LNCaP clone FGC (cell line): ENCODE measurements at regions not wholly inside any gene's neighbourhood (a gene's known extent, or its start where the extent isn't known, plus 50 kb on each side); places are given as distances from the start of the nearest gene placed in this dataset.

ENCODE experiments used
- DNase-seq: peaks from one replicate; pipeline ENCODE4 v3.0.0-alpha.2; 2011; ENCODE audit warnings: low read depth
- H3K4me3 ChIP-seq: 2 replicates; pipeline ENCODE4 v1.5.1; 2011; ENCODE audit warnings: mild to moderate bottlenecking, low read depth, low read length, control low read depth
- TF ChIP-seq, protein P1 (sequence below): IDR thresholded peaks from 2 replicates; pipeline ENCODE4 v1.5.1; 2012; ENCODE audit warnings: mild to moderate bottlenecking; ENCODE audit not compliant: control insufficient read depth, insufficient read depth; ENCODE audit errors: extremely low read depth

DNA sequence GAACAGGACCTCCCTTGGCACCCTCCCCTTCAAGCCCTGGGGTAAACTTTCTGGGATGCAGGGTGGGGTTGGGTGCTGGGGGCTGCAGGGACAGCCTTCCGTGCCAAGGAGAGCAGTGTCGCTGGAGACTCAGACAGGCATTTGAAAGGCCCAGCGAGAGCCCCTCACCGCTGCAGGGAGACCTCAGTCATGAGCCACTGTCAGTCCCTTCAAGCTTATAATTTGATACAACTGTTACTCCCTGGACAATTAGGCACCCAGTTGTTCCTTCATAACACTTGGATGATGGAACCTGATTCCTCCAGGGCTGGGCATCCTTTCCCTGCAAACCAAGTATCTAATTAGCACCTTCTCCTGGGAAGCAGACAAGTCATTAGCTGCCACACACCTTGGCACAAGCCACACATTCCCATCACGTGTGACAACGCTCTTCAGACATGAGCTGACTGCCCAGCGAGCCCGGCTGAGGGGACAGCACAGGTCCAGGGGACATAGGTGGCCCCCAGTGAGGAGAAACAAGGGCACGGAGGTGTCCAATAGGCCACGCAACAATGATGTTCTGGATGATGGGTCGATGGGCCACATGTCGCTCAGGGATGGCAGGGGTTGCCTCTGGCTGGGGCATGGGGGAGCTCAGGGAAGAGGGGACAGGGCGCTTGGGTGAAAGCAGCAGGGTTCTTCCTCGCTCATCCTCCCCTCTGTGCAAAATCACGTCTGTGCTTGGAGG, 59.6 kb downstream of the KCNF1 start:
- no peak overlapping the region for H3K4me3 ChIP-seq
- TF ChIP-seq, protein P1, sequence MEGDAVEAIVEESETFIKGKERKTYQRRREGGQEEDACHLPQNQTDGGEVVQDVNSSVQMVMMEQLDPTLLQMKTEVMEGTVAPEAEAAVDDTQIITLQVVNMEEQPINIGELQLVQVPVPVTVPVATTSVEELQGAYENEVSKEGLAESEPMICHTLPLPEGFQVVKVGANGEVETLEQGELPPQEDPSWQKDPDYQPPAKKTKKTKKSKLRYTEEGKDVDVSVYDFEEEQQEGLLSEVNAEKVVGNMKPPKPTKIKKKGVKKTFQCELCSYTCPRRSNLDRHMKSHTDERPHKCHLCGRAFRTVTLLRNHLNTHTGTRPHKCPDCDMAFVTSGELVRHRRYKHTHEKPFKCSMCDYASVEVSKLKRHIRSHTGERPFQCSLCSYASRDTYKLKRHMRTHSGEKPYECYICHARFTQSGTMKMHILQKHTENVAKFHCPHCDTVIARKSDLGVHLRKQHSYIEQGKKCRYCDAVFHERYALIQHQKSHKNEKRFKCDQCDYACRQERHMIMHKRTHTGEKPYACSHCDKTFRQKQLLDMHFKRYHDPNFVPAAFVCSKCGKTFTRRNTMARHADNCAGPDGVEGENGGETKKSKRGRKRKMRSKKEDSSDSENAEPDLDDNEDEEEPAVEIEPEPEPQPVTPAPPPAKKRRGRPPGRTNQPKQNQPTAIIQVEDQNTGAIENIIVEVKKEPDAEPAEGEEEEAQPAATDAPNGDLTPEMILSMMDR = no peak
- DNase-seq = no peak

DNA sequence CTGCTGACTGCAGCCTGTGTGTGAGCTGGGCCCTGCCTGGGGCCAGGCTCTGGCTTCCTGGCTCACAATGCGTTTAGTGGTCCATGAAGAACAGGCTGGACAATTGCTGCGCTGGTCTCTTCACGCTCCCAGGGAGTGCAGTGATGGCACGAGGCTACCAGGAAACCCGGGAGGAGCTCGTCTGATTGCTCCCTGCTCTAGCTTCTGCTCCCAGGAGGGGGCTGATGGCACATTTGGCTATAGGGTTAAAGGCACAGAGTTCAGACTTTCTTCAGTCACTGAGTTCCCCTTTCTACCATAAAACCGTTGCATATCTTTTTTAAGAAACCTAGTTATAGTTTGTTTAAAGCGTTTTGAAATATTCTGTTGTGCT, 60.1 kb downstream of the KCNF1 start:
- H3K4me3 ChIP-seq = no peak overlapping the region
- TF ChIP-seq, protein P1 = no peak
- DNase-seq = no peak

DNA sequence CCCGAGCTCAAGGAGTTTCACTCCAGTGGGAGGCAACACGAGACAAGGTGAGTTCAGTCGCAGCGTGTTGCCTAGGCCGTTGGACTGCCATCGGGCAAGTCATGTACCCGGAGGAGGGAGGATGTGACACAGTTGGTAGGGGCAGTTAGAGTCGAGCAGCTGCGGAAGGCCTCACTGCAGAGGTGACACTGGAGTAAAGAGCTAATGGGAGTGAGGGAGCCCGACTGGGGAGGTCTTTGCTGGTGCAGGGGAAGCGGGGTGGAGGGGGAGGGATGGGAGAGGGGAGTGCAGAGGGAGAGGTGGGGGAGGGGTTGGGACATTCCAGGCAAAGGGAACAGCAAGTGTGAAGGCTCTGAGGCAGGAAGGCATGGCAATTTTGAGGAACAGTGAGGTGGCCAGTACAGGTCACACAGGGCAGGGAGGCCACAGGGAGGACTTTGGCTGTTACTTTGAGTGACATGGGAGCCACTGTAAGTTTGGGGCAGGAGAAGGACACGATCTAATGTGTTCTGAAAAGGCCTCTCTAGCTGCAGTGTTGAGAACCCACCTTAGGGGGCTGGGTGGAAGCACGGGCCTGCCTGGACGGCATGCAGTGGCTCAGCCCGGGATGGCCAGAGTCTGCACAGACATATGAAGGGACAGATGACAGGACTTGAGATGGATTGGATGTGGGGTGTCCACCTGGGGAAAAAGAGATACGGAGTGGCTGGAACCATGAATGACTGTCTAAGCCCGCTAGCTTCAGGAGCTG, 61.1 kb downstream of the KCNF1 start:
- TF ChIP-seq, protein P1 = no peak
- no peak for DNase-seq
- H3K4me3 ChIP-seq = no peak overlapping the region

DNA sequence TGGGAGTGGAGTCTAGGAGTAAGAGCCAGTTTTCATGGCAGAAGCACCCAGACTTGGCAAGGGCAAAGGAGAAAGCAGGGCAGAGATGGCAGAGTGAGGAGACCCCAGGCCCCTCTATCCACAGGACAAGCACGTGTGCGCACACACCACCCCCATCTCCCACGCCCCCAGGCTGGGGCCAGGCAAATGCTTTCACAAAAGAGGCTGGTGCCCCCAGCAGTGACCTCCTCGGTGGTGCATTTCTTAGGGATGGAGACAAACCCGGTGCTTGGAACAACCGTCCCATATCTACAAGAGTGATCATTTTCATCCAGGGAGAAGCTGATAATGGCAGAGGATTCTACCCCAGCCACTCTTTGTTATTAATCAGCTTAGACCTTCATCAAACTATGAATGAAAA, 62.0 kb downstream of the KCNF1 start:
- TF ChIP-seq, protein P1 = no peak
- H3K4me3 ChIP-seq = no peak overlapping the region
- DNase-seq = no peak

DNA sequence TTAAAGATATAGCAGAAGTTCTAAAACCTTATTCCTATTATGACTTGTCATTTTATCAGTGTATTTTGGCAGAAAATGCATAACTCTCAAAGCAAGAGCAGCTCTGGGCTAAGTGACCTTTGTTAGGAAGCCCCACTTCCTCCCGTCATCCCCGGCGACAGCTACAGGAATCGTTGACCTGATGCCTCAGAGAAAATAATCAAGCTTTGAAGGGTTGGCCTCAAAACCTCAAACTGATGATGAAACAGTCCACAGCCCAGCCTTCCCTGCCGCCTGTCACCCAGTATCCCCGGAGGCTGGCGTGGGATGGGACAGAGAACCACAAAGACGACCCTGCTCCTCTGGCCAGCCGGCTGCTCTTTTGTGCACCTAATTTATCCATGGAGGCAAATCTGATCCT, 65.3 kb downstream of the KCNF1 start:
- no peak overlapping the region for H3K4me3 ChIP-seq
- TF ChIP-seq, protein P1 = no peak
- no peak for DNase-seq

DNA sequence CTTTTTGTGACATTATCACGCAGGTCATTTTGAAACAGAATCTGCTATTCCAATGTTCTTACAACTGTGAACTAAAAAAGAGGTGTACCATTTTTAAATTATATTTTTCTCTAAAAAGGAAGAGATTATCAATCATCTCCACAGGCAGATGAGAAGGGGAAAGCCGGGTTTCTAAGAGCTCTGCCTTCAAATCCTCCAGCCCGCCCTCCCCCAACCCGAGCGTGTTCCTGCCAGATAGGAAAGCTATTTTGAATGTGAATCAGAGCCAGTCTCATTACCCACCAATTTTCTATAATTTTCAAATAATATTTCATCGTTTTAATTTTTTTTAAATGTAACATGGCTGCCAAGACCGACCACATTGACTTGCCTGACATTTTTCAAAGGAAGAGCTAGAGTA, 65.9 kb downstream of the KCNF1 start:
- H3K4me3 ChIP-seq = no peak overlapping the region
- DNase-seq = no peak

More for the DNA sequence above, 65.9 kb downstream of the KCNF1 start:
- TF ChIP-seq, protein P1 = no peak
